ENCODE measurements at regions not wholly inside any gene's neighbourhood (a gene's known extent, or its start where the extent isn't known, plus 50 kb on each side); places are given as distances from the start of the nearest gene placed in this dataset.
A peak's percentile ranks its signal among the peaks of the same experiment; 100 is the strongest.

DNA sequence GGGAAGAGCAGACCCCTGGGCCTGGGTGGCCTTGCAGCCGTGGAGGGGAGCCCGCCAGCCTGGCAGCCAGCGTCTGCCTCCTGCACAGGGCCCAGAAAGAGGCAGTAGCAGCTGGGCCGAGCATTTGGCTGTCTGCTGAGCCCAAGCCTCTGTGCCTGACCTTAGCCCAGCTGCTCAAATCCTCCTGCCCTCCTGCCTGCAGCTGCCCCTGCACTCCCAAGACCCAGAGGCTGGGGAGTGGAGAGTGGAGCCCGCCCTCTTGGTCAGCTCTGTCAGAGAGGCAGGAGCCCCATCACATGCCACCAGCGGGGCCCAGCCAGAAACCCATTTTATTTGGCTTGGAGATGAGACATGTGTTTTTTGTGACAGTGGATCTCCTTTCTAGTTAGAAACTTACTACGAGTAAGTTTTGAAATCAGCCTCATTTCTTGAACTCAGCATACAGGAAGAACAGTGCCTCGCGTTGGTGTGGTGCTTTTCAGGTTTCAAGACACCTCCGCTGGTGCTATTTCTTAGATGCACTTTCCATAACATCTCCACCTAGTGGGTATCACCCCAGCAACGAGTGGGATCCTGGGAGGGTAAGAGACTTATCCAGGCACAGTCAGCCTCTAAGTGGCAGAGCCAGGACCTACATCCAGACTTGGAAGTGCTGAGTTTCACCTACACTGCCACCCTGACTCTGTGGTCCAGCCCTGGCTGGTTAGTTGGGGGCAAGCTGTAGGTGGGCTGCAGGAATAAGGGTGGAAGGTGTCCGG lies 477.1 kb downstream of the RPS24 start:
- H3K36me3 ChIP-seq = no peaks in the 10 kb centered on the region
- DNase-seq (ENCODE audit: low spot score in 2 of 2) = no peak
- TF ChIP-seq, protein P1, sequence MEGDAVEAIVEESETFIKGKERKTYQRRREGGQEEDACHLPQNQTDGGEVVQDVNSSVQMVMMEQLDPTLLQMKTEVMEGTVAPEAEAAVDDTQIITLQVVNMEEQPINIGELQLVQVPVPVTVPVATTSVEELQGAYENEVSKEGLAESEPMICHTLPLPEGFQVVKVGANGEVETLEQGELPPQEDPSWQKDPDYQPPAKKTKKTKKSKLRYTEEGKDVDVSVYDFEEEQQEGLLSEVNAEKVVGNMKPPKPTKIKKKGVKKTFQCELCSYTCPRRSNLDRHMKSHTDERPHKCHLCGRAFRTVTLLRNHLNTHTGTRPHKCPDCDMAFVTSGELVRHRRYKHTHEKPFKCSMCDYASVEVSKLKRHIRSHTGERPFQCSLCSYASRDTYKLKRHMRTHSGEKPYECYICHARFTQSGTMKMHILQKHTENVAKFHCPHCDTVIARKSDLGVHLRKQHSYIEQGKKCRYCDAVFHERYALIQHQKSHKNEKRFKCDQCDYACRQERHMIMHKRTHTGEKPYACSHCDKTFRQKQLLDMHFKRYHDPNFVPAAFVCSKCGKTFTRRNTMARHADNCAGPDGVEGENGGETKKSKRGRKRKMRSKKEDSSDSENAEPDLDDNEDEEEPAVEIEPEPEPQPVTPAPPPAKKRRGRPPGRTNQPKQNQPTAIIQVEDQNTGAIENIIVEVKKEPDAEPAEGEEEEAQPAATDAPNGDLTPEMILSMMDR (IDR thresholded peaks at IDR 0.05) = no peak
- TF ChIP-seq POLR2A (IDR thresholded peaks at IDR 0.05) (no peak), EP300 (IDR thresholded peaks at IDR 0.05) (no peak)
- H3K4me1 ChIP-seq = peaks cover 0 to 56% (median 3%) of the 10 kb centered on the region in 4 donors
- H3K27ac ChIP-seq = peak overlapping the region in 2 of 4 donors; percentile 39 to 44
- 66 to 69% methylated on average over 10 to 11 of the region's 12 CpGs for WGBS, 2 donors
- H3K4me3 ChIP-seq = no peak overlapping the region
- H3K9me3 ChIP-seq = no peaks in the 10 kb centered on the region
- H3K27me3 ChIP-seq = no peaks in the 10 kb centered on the region

DNA sequence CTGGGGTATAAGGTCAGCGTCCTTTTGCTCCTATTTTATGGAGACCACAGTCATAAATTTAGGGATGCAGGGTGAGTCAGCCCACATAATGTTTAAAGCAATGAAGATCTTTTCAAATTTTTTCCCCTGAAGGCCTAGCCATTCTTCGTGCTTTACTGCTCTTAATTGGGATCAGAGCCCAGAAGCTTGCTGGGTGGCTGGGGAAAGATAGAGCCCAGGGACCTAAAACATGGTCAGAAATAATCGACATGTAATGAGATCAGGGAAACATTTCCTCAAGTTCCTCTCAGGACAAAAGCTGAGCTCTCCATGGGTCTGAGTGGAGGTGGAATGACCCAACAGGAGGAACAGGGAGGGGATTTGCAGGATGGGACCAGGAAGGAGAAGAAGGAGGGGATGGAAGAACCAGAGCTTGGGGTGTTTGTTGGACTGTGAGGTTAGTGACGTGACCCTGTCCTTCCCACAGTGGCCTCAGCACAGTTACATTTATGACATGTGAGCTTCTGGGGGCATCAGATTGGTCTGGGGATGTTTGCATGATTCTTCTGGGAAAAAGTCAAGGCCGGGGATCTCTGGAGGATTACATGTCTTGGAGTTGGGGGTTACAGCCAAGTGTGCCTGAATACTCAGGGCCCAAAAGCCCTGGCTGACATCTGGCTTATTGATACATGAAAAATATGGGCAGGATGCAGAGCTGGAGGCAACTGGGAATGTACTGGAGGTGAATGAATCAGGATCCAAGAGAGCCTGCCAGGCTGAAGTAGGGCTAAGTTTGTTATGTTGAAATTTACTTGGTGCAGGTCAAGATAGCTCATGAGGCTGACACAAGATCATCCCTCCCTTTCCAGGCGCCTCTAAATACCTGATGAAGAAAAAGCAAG lies 477.9 kb downstream of the RPS24 start:
- Histone ChIP-seq H3K4me3 (no peak overlapping the region), H3K9me3 (no peaks in the 10 kb centered on the region), H3K4me1 (peaks cover 0 to 59% (median 3%) of the 10 kb centered on the region in 4 donors), H3K27me3 (no peaks in the 10 kb centered on the region), H3K36me3 (no peaks in the 10 kb centered on the region), H3K27ac (peak overlapping the region in 2 of 4 donors; percentile 9 to 44)
- no peak for TF ChIP-seq EP300 (IDR thresholded peaks at IDR 0.05)
- TF ChIP-seq POLR2A (IDR thresholded peaks at IDR 0.05) = no peak
- TF ChIP-seq, protein P1 (IDR thresholded peaks at IDR 0.05) = no peak
- DNase-seq (ENCODE audit: low spot score in 2 of 2) = peak in 1 of 2 donors; percentile 29
- 76 to 82% methylated on average over 6 of the region's 6 CpGs for WGBS, 2 donors

DNA sequence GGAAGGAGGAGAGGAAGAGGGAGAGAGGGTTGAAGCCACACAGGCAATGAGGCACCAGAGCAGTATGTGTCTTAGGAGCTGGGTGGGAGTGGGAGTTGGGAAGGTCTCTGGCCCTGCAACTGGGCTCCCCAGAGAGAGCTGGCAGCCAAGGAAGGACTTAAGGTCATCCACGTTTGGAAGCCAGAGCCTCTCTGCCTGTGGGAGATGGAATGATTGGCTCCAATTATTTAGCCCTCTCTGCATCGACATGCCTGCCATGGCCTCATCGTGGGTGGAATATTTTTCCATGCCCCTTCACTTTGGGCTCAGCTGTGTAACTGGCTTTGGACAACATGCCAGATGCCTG lies 478.5 kb downstream of the RPS24 start:
- Histone ChIP-seq H3K36me3 (no peaks in the 10 kb centered on the region), H3K4me3 (no peak overlapping the region), H3K9me3 (no peaks in the 10 kb centered on the region), H3K4me1 (peaks cover 0 to 63% (median 3%) of the 10 kb centered on the region in 4 donors), H3K27ac (peak overlapping the region in 1 of 4 donors; percentile 29), H3K27me3 (no peaks in the 10 kb centered on the region)
- 43 to 64% methylated on average over 3 of the region's 3 CpGs for WGBS, 2 donors
- no peak for DNase-seq (ENCODE audit: low spot score in 2 of 2)
- TF ChIP-seq POLR2A (IDR thresholded peaks at IDR 0.05) = no peak
- TF ChIP-seq, protein P1 (IDR thresholded peaks at IDR 0.05) = no peak
- TF ChIP-seq EP300 (IDR thresholded peaks at IDR 0.05) = no peak

DNA sequence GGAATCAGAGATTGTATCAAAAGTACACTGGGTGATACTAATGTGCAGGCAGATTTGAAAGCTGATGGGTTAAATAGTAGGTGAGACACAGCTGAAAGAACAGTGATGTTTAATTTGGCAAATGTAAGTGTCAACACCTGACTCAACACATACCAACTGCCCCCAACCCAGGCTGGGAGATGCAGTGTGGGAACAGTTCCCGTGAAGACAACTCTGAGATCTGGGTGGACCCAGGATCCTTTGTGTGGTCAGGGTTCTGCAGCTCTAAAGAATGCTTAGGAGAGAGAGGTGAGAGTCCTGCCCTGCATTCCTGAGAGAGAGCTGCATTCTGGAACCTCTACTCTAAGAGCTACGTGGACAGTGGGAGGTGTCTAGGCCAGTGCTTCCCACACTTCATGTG lies 479.7 kb downstream of the RPS24 start:
- TF ChIP-seq POLR2A (IDR thresholded peaks at IDR 0.05) = no peak
- no peak for TF ChIP-seq EP300 (IDR thresholded peaks at IDR 0.05)
- TF ChIP-seq, protein P1 (IDR thresholded peaks at IDR 0.05) = no peak
- H3K36me3 ChIP-seq = no peaks in the 10 kb centered on the region
- H3K27ac ChIP-seq = no peak overlapping the region
- no peak for DNase-seq (ENCODE audit: low spot score in 2 of 2)
- H3K4me1 ChIP-seq = peaks cover 0 to 56% (median 3%) of the 10 kb centered on the region in 4 donors
- WGBS, 2 donors = 46 to 85% methylated on average over 2 of the region's 2 CpGs
- H3K9me3 ChIP-seq = no peaks in the 10 kb centered on the region
- no peaks in the 10 kb centered on the region for H3K27me3 ChIP-seq
- no peak overlapping the region for H3K4me3 ChIP-seq

DNA sequence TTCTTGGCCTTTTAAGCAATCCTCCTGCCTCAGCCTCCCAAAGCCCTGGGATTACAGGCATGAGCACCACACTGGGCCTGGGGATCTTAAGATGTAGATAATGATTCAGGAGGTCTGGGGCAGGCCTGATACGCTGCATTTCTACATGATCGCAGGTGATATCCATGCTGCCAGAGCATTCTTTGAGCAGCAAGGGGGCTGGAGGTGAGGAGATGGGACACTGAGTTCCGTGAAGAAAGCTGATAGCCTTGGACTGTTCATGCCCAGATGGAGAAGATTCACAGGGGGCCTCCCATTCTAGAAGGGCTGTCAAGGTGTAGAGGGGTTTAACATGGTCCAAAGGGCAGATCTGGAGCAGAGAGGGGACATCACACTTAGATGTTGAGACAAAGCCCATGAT lies 480.3 kb downstream of the RPS24 start:
- no peak overlapping the region for H3K27ac ChIP-seq
- WGBS, 2 donors = 93 to 98% methylated on average over 3 of the region's 3 CpGs

More for the DNA sequence above, 480.3 kb downstream of the RPS24 start:
- TF ChIP-seq POLR2A (IDR thresholded peaks at IDR 0.05) = no peak
- TF ChIP-seq, protein P1 (IDR thresholded peaks at IDR 0.05) = no peak
- no peak for TF ChIP-seq EP300 (IDR thresholded peaks at IDR 0.05)
- DNase-seq (ENCODE audit: low spot score in 2 of 2) = no peak
- peaks cover 0 to 50% (median 3%) of the 10 kb centered on the region in 4 donors for H3K4me1 ChIP-seq
- no peaks in the 10 kb centered on the region for H3K27me3 ChIP-seq
- H3K9me3 ChIP-seq = no peaks in the 10 kb centered on the region
- no peaks in the 10 kb centered on the region for H3K36me3 ChIP-seq
- no peak overlapping the region for H3K4me3 ChIP-seq

Measured in tibial nerve (tissue), 4 donors.